HG03565 (cell line): ENCODE measurements at regions not wholly inside any gene's neighbourhood (a gene's known extent, or its start where the extent isn't known, plus 50 kb on each side); places are given as distances from the start of the nearest gene placed in this dataset.

Experiments used
- ATAC-seq: cut with Tn5 transposase; IDR thresholded peaks from one replicate; pipeline ENCODE4 v1.9.1; 2021; ENCODE audit warnings: mild to moderate bottlenecking, moderate library complexity; ENCODE audit not compliant: unreplicated experiment

GRCh38 chr4:13081830-13082229 lies 402.3 kb downstream of the RAB28 start:
- ATAC-seq: no peak

GRCh38 chr4:13067077-13067476 lies 417.1 kb downstream of the RAB28 start:
- ATAC-seq: no peak

- no peak for ATAC-seq
These were observed 425.1 kb downstream of the RAB28 start for GRCh38 chr4:13059019-13059418.

- no peak for ATAC-seq
These were observed 427.4 kb downstream of the RAB28 start for GRCh38 chr4:13056630-13057189.

- ATAC-seq: no peak
These were observed 429.6 kb downstream of the RAB28 start for GRCh38 chr4:13054420-13054970.

GRCh38 chr4:13047591-13047990 lies 436.5 kb downstream of the RAB28 start:
- no peak for ATAC-seq

- ATAC-seq: no peak
These were observed 447.3 kb downstream of the RAB28 start for GRCh38 chr4:13036841-13037240.

- no peak for ATAC-seq
These were observed 451.2 kb downstream of the RAB28 start for GRCh38 chr4:13032936-13033335.

GRCh38 chr4:13024147-13025105 lies 459.7 kb downstream of the RAB28 start:
- no peak for ATAC-seq

- ATAC-seq: no peak
These were observed 476.2 kb downstream of the RAB28 start for GRCh38 chr4:13007802-13008470.

- no peak for ATAC-seq
These were observed 490.2 kb downstream of the RAB28 start for GRCh38 chr4:12993923-12994322.

GRCh38 chr4:12987284-12987683 lies 496.9 kb downstream of the RAB28 start:
- no peak for ATAC-seq

- ATAC-seq: no peak
These were observed 504.3 kb downstream of the RAB28 start for GRCh38 chr4:12979797-12980196.

GRCh38 chr4:12978310-12978709 lies 505.8 kb downstream of the RAB28 start:
- ATAC-seq: no peak

- ATAC-seq: no peak
These were observed 508.6 kb downstream of the RAB28 start for GRCh38 chr4:12975511-12975910.

- no peak for ATAC-seq
These were observed 510.6 kb downstream of the RAB28 start for GRCh38 chr4:12973522-12973921.

- ATAC-seq: no peak
These were observed 515.8 kb downstream of the RAB28 start for GRCh38 chr4:12968345-12968744.

GRCh38 chr4:12966726-12967125 lies 517.4 kb downstream of the RAB28 start:
- no peak for ATAC-seq

GRCh38 chr4:12965334-12965733 lies 518.8 kb downstream of the RAB28 start:
- no peak for ATAC-seq

GRCh38 chr4:12963912-12964311 lies 520.2 kb downstream of the RAB28 start:
- ATAC-seq: no peak

GRCh38 chr4:12963291-12963690 lies 520.8 kb downstream of the RAB28 start:
- no peak for ATAC-seq
